ENCODE measurements at regions not wholly inside any gene's neighbourhood (a gene's known extent, or its start where the extent isn't known, plus 50 kb on each side); places are given as distances from the start of the nearest gene placed in this dataset.
"Not testable (repeated sequence)": the region's sequence is repeated elsewhere in the genome, so short reads cannot be mapped to it uniquely, and the experiment has no call there.

- TF ChIP-seq ZC3H10 (CRISPR knock-in tag; IDR thresholded peaks at IDR 0.05); OSR1 (CRISPR knock-in tag; IDR thresholded peaks at IDR 0.05); PATZ1 (CRISPR knock-in tag; IDR thresholded peaks at IDR 0.05; ENCODE audit: borderline replicate concordance); BACH2 (CRISPR knock-in tag; IDR thresholded peaks at IDR 0.05; ENCODE audit: borderline replicate concordance); POU6F1 (CRISPR knock-in tag; IDR thresholded peaks at IDR 0.05; ENCODE audit: borderline replicate concordance, low read depth); ZNF565 (CRISPR knock-in tag; conservative IDR thresholded peaks at IDR 0.05; ENCODE audit: low read depth); ISL1 (CRISPR knock-in tag; IDR thresholded peaks at IDR 0.05); CREB5 (CRISPR knock-in tag; IDR thresholded peaks at IDR 0.05; ENCODE audit: low read depth); ARNTL (CRISPR knock-in tag; IDR thresholded peaks at IDR 0.05; ENCODE audit: borderline replicate concordance, low read depth); ZFP30 (CRISPR knock-in tag; IDR thresholded peaks at IDR 0.05); SNAI2 (CRISPR knock-in tag; IDR thresholded peaks at IDR 0.05): not testable (repeated sequence)
Observed at GRCh38 chr9:135361668-135362067, 117.9 kb upstream of the PPP1R26 start.

Data from SK-N-SH treated with all-trans-retinoic acid at 6 μM for 48 hours (cell line).